ENCODE measurements at regions not wholly inside any gene's neighbourhood (a gene's known extent, or its start where the extent isn't known, plus 50 kb on each side); places are given as distances from the start of the nearest gene placed in this dataset.

DNA sequence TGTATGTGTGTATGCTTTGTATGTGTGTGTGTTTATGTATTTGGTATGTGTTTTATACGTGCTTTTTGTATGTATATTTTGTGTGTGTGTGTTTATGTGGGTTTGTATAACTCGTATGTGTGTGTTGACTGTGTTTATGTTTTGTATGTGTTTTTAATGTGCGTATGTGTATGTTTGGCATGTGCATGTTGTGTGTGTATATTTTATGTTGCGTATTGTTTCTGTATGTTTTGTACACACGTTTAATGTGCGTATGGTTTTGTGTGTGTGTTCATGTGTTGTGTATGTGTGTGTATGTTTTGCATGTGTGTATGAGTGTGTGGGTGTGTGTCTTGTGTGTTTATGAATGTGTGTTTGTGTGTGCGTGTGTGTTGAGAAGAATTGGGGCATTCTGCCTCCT, 55.2 kb upstream of the NCK2 start:
- no TSS peak for BruUV-seq (replicated peaks)

More for the DNA sequence above, 55.2 kb upstream of the NCK2 start:
- no peaks in the 10 kb centered on the region for H3K9me2 ChIP-seq (ENCODE audit: insufficient read depth)
- RAD21 ChIA-PET (ENCODE audit: low non-redundant PET in 1 of 2, low total read pairs in 2 of 2, uncharacterized antibody in 2 of 2, unreplicated experiment in 2 of 2), result no interaction called here
- no peak overlapping the region for H3K4me2 ChIP-seq (ENCODE audit: low read length)
- H2AFZ ChIP-seq (ENCODE audit: low read depth, low read length, poor library complexity, severe bottlenecking), result no peak overlapping the region
- H3K9ac ChIP-seq (ENCODE audit: low read length), result no peak overlapping the region
- H3K9me3 ChIP-seq (ENCODE audit: control insufficient read depth in 1 of 2, insufficient read depth in 1 of 2, low read depth in 1 of 2, low read length in 2 of 2), result no peaks in the 10 kb centered on the region
- no peaks in the 10 kb centered on the region for H3K27me3 ChIP-seq (ENCODE audit: insufficient read depth, low read length)
- CTCF ChIA-PET, result no interaction called here
- intact Hi-C loops (cut with micrococcal nuclease), result no loop called here
- H4K20me1 ChIP-seq (ENCODE audit: insufficient read depth), result no peaks in the 10 kb centered on the region
- H3K36me3 ChIP-seq (ENCODE audit: control insufficient read depth in 1 of 2, insufficient read depth in 2 of 2, low read length in 2 of 2), result no peaks in the 10 kb centered on the region
- TF ChIP-seq YY1 (IDR thresholded peaks at IDR 0.05; ENCODE audit: extremely low read depth, insufficient replicate concordance, low read depth, low read length) (no peak), TCF7L2 (IDR thresholded peaks at IDR 0.05; ENCODE audit: borderline replicate concordance, extremely low read depth, insufficient read depth, insufficient read length) (no peak), SIN3A (IDR thresholded peaks at IDR 0.05; ENCODE audit: low read depth) (no peak), CTCF (IDR thresholded peaks at IDR 0.05 in 2 of 3, conservative IDR thresholded peaks at IDR 0.05 in 1 of 3; ENCODE audit: borderline replicate concordance in 1 of 3, insufficient read depth in 1 of 3, low read depth in 2 of 3, low read length in 2 of 3) (no peak), RAD21 (IDR thresholded peaks at IDR 0.05; ENCODE audit: low read depth) (no peak), EGR1 (IDR thresholded peaks at IDR 0.05; ENCODE audit: low read depth) (no peak), MAX (IDR thresholded peaks at IDR 0.05) (no peak), ZFX (IDR thresholded peaks at IDR 0.05) (no peak), POLR2AphosphoS5 (IDR thresholded peaks at IDR 0.05; ENCODE audit: low read depth, low read length) (no peak)
- DNase-seq (ENCODE audit: low read depth, low spot score) (no peak), ATAC-seq (no peak)
- POLR2A ChIA-PET, result no interaction called here
- H3K4me3 ChIP-seq (replicated peaks in 1 of 2; ENCODE audit: low read depth in 1 of 2, low read length in 2 of 2), result no peak overlapping the region
- H3K4me1 ChIP-seq (ENCODE audit: control insufficient read depth in 1 of 2, insufficient read depth in 2 of 2, low read length in 2 of 2), result no peaks in the 10 kb centered on the region
- H3K79me2 ChIP-seq (ENCODE audit: insufficient read depth, low read length), result no peaks in the 10 kb centered on the region
- no peak overlapping the region for H3K27ac ChIP-seq (ENCODE audit: low read depth, low read length)

Data from HCT116 (cell line).